Trophoblast cell (in vitro differentiated cells and primary cell): ENCODE measurements at regions not wholly inside any gene's neighbourhood (a gene's known extent, or its start where the extent isn't known, plus 50 kb on each side); places are given as distances from the start of the nearest gene placed in this dataset.

Experiments
- DNase-seq, 2 donors: peaks; one replicate each; pipeline ENCODE4 v3.0.0-alpha.2; 2016
- H2AFZ ChIP-seq: 2 replicates; pipeline ENCODE4 v1.6.1; 2013; ENCODE audit warnings: low read length, moderate library complexity, mild to moderate bottlenecking; ENCODE audit not compliant: insufficient read depth, poor library complexity
- H2AK5ac ChIP-seq: 2 replicates; pipeline ENCODE4 v1.6.1; 2013; ENCODE audit warnings: mild to moderate bottlenecking, low read length
- H2BK120ac ChIP-seq: 2 replicates; pipeline ENCODE4 v1.6.1; 2013; ENCODE audit warnings: low read length, mild to moderate bottlenecking, moderate library complexity; ENCODE audit not compliant: insufficient read depth, poor library complexity
- H2BK12ac ChIP-seq: 2 replicates; pipeline ENCODE4 v1.6.1; 2013; ENCODE audit warnings: mild to moderate bottlenecking, low read length, moderate library complexity
- H2BK5ac ChIP-seq: 2 replicates; pipeline ENCODE4 v1.6.1; 2013; ENCODE audit warnings: low read length, low read depth, moderate library complexity, mild to moderate bottlenecking; ENCODE audit not compliant: poor library complexity
- H3K14ac ChIP-seq: 2 replicates; pipeline ENCODE4 v1.6.1; 2013; ENCODE audit warnings: mild to moderate bottlenecking, low read length
- H3K18ac ChIP-seq: 2 replicates; pipeline ENCODE4 v1.6.1; 2013; ENCODE audit warnings: mild to moderate bottlenecking, low read length
- H3K23ac ChIP-seq: 2 replicates; pipeline ENCODE4 v1.6.1; 2013; ENCODE audit warnings: low read length
- H3K27ac ChIP-seq: 2 replicates; pipeline ENCODE4 v1.5.1; 2013; ENCODE audit warnings: low read depth, mild to moderate bottlenecking, inconsistent platforms, low read length, moderate library complexity
- H3K27me3 ChIP-seq: 2 replicates; pipeline ENCODE4 v1.6.1; 2013; ENCODE audit warnings: inconsistent platforms, mild to moderate bottlenecking, low read length, moderate library complexity; ENCODE audit not compliant: insufficient read depth
- H3K36me3 ChIP-seq, 2 experiments: 1 replicate in 1 of 2; 2 replicates in 1 of 2; pipeline ENCODE4 v1.6.1; 2013; ENCODE audit warnings: low read length in 2 of 2, mild to moderate bottlenecking in 2 of 2, moderate library complexity in 1 of 2; ENCODE audit not compliant: insufficient read depth in 2 of 2, control insufficient read depth in 1 of 2
- H3K4ac ChIP-seq: 2 replicates; pipeline ENCODE4 v1.6.1; 2013; ENCODE audit warnings: low read depth, mild to moderate bottlenecking, low read length, moderate library complexity
- H3K4me1 ChIP-seq, 2 experiments: 1 replicate in 1 of 2; 2 replicates in 1 of 2; pipeline ENCODE4 v1.6.1; 2013; ENCODE audit warnings: low read length in 2 of 2, mild to moderate bottlenecking in 2 of 2, moderate library complexity in 1 of 2; ENCODE audit not compliant: insufficient read depth in 2 of 2, control insufficient read depth in 1 of 2
- H3K4me2 ChIP-seq: 2 replicates; pipeline ENCODE4 v1.6.1; 2013; ENCODE audit warnings: inconsistent platforms, mild to moderate bottlenecking, low read length, moderate library complexity
- H3K4me3 ChIP-seq: 2 replicates; pipeline ENCODE4 v1.5.1; 2013; ENCODE audit warnings: mild to moderate bottlenecking, low read depth, low read length, inconsistent platforms
- H3K79me1 ChIP-seq: one replicate; pipeline ENCODE4 v1.6.1; 2013; ENCODE audit warnings: low read length
- H3K79me2 ChIP-seq: 2 replicates; pipeline ENCODE4 v1.6.1; 2013; ENCODE audit warnings: low read length, mild to moderate bottlenecking; ENCODE audit not compliant: control insufficient read depth, insufficient read depth, poor library complexity
- H3K9ac ChIP-seq: 2 replicates; pipeline ENCODE4 v1.6.1; 2013; ENCODE audit warnings: mild to moderate bottlenecking, low read length
- H3K9me3 ChIP-seq: 2 replicates; pipeline ENCODE4 v1.6.1; 2013; ENCODE audit warnings: low read depth, mild to moderate bottlenecking, control low read depth, inconsistent platforms, low read length; ENCODE audit not compliant: insufficient read depth
- H4K12ac ChIP-seq: 2 replicates; pipeline ENCODE4 v1.6.1; 2013; ENCODE audit warnings: low read depth, mild to moderate bottlenecking, low read length, moderate library complexity
- H4K8ac ChIP-seq: 2 replicates; pipeline ENCODE4 v1.6.1; 2013; ENCODE audit warnings: low read depth, mild to moderate bottlenecking, low read length, moderate library complexity
- H4K91ac ChIP-seq: one replicate; pipeline ENCODE4 v1.6.1; 2013; ENCODE audit warnings: low read depth, mild to moderate bottlenecking, low read length, moderate library complexity
- WGBS: extraction: QIAGEN DNeasy Blood & Tissue Kit; methylation state at CpG from one replicate; pipeline ENCODE4 v1.1.7; 2013; ENCODE audit warnings: missing lambda C conversion rate; ENCODE audit not compliant: insufficient read length, insufficient coverage; ENCODE audit errors: extremely low coverage; 5-methylcytosine and 5-hydroxymethylcytosine counted together

- no peak overlapping the region for H3K18ac ChIP-seq
- H3K4ac ChIP-seq: no peak overlapping the region
- no peaks in the 10 kb centered on the region for H3K9me3 ChIP-seq
- H2BK12ac ChIP-seq: no peak overlapping the region
- no peak overlapping the region for H3K4me2 ChIP-seq
- H2AFZ ChIP-seq: no peak overlapping the region
- H2BK5ac ChIP-seq: no peak overlapping the region
- H3K27me3 ChIP-seq: no peaks in the 10 kb centered on the region
- no peak overlapping the region for H2AK5ac ChIP-seq
- H3K9ac ChIP-seq: no peak overlapping the region
- no peak overlapping the region for H2BK120ac ChIP-seq
- no peak overlapping the region for H4K12ac ChIP-seq
- H4K8ac ChIP-seq: peak overlapping the region; percentile 23
- no peaks in the 10 kb centered on the region for H3K79me1 ChIP-seq
- no peaks in the 10 kb centered on the region for H3K36me3 ChIP-seq
- no peak overlapping the region for H4K91ac ChIP-seq
- no peak overlapping the region for H3K14ac ChIP-seq
- H3K23ac ChIP-seq: no peak overlapping the region
- no peaks in the 10 kb centered on the region for H3K79me2 ChIP-seq
- no peak for DNase-seq
- H3K4me1 ChIP-seq: peaks cover 0 to 1% of the 10 kb centered on the region in 2 experiments
- no CpG with 5 or more reads among the region's 9 CpGs for WGBS
- no peak overlapping the region for H3K27ac ChIP-seq
- no peak overlapping the region for H3K4me3 ChIP-seq
These were observed 316.0 kb downstream of the TXNL1 start for GRCh38 chr18:56322406-56322805.

- H3K4me3 ChIP-seq: no peak overlapping the region
- H3K14ac ChIP-seq: no peak overlapping the region
- H3K18ac ChIP-seq: no peak overlapping the region
- no peak overlapping the region for H2AK5ac ChIP-seq
- no peaks in the 10 kb centered on the region for H3K36me3 ChIP-seq
- no peak overlapping the region for H4K8ac ChIP-seq
- H2AFZ ChIP-seq: no peak overlapping the region
- no peak overlapping the region for H2BK12ac ChIP-seq
- H4K91ac ChIP-seq: no peak overlapping the region
- H3K27me3 ChIP-seq: no peaks in the 10 kb centered on the region
- no peak for DNase-seq
- H3K4ac ChIP-seq: no peak overlapping the region
- no peak overlapping the region for H4K12ac ChIP-seq
- H3K4me1 ChIP-seq: peaks cover 0 to 1% of the 10 kb centered on the region in 2 experiments
- H3K9ac ChIP-seq: no peak overlapping the region
- H3K4me2 ChIP-seq: no peak overlapping the region
- H3K79me1 ChIP-seq: no peaks in the 10 kb centered on the region
- H3K23ac ChIP-seq: no peak overlapping the region
- no CpG with 5 or more reads among the region's 8 CpGs for WGBS
- H2BK120ac ChIP-seq: no peak overlapping the region
- no peak overlapping the region for H3K27ac ChIP-seq
- H2BK5ac ChIP-seq: no peak overlapping the region
- H3K79me2 ChIP-seq: no peaks in the 10 kb centered on the region
- H3K9me3 ChIP-seq: no peaks in the 10 kb centered on the region
These were observed 316.9 kb downstream of the TXNL1 start for GRCh38 chr18:56321470-56321869.

- no peak overlapping the region for H3K27ac ChIP-seq
- H3K9me3 ChIP-seq: no peaks in the 10 kb centered on the region
- H3K18ac ChIP-seq: no peak overlapping the region
- no peak overlapping the region for H4K8ac ChIP-seq
- no peaks in the 10 kb centered on the region for H3K79me2 ChIP-seq
- DNase-seq: no peak
- no peak overlapping the region for H3K23ac ChIP-seq
- no peaks in the 10 kb centered on the region for H3K27me3 ChIP-seq
- H3K4ac ChIP-seq: no peak overlapping the region
- no peak overlapping the region for H3K9ac ChIP-seq
- H3K4me1 ChIP-seq: peaks cover 0 to 1% of the 10 kb centered on the region in 2 experiments
- no CpG with 5 or more reads among the region's 3 CpGs for WGBS
- no peak overlapping the region for H4K12ac ChIP-seq
- H2BK12ac ChIP-seq: no peak overlapping the region
- no peak overlapping the region for H3K4me2 ChIP-seq
- H3K14ac ChIP-seq: no peak overlapping the region
- no peak overlapping the region for H2AFZ ChIP-seq
- no peak overlapping the region for H2AK5ac ChIP-seq
- no peak overlapping the region for H4K91ac ChIP-seq
- no peak overlapping the region for H3K4me3 ChIP-seq
- no peak overlapping the region for H2BK5ac ChIP-seq
- H2BK120ac ChIP-seq: no peak overlapping the region
- H3K36me3 ChIP-seq: no peaks in the 10 kb centered on the region
- no peaks in the 10 kb centered on the region for H3K79me1 ChIP-seq
These were observed 318.4 kb downstream of the TXNL1 start for GRCh38 chr18:56319953-56320352.

GRCh38 chr18:56316727-56317126 lies 321.7 kb downstream of the TXNL1 start:
- H3K4ac ChIP-seq: no peak overlapping the region
- no peak overlapping the region for H3K9ac ChIP-seq
- no peaks in the 10 kb centered on the region for H3K9me3 ChIP-seq
- H3K4me1 ChIP-seq: no peaks in the 10 kb centered on the region
- H3K23ac ChIP-seq: no peak overlapping the region
- no peaks in the 10 kb centered on the region for H3K79me2 ChIP-seq
- no peak for DNase-seq
- no peak overlapping the region for H3K4me2 ChIP-seq
- H3K4me3 ChIP-seq: no peak overlapping the region
- no peak overlapping the region for H3K18ac ChIP-seq
- no peaks in the 10 kb centered on the region for H3K36me3 ChIP-seq
- H2BK12ac ChIP-seq: no peak overlapping the region
- H4K8ac ChIP-seq: no peak overlapping the region
- H3K27me3 ChIP-seq: no peaks in the 10 kb centered on the region
- no peak overlapping the region for H2AFZ ChIP-seq
- H3K27ac ChIP-seq: no peak overlapping the region
- H2BK120ac ChIP-seq: no peak overlapping the region
- no peak overlapping the region for H3K14ac ChIP-seq
- WGBS: no CpG with 5 or more reads among the region's 2 CpGs
- no peak overlapping the region for H2AK5ac ChIP-seq
- no peak overlapping the region for H2BK5ac ChIP-seq
- no peaks in the 10 kb centered on the region for H3K79me1 ChIP-seq
- H4K91ac ChIP-seq: no peak overlapping the region
- H4K12ac ChIP-seq: no peak overlapping the region
